ENCODE measurements at regions not wholly inside any gene's neighbourhood (a gene's known extent, or its start where the extent isn't known, plus 50 kb on each side); places are given as distances from the start of the nearest gene placed in this dataset.

GRCh38 chr5:155996123-155996522 is 330.8 kb upstream of the SGCD start:
- H3K27me3 Mint-ChIP-seq, result peaks cover 5% of the 10 kb centered on the region
- H3K4me1 Mint-ChIP-seq (ENCODE audit: low read depth), result no peaks in the 10 kb centered on the region
- ATAC-seq (ENCODE audit: poor library complexity) (no peak), DNase-seq (no peak)
- no peak overlapping the region for H3K27ac Mint-ChIP-seq
- H3K36me3 ChIP-seq (ENCODE audit: insufficient read depth, low read length), result no peaks in the 10 kb centered on the region
- intact Hi-C loops (cut with DNase I, micrococcal nuclease), result no loop called here
- TF ChIP-seq, protein P1, sequence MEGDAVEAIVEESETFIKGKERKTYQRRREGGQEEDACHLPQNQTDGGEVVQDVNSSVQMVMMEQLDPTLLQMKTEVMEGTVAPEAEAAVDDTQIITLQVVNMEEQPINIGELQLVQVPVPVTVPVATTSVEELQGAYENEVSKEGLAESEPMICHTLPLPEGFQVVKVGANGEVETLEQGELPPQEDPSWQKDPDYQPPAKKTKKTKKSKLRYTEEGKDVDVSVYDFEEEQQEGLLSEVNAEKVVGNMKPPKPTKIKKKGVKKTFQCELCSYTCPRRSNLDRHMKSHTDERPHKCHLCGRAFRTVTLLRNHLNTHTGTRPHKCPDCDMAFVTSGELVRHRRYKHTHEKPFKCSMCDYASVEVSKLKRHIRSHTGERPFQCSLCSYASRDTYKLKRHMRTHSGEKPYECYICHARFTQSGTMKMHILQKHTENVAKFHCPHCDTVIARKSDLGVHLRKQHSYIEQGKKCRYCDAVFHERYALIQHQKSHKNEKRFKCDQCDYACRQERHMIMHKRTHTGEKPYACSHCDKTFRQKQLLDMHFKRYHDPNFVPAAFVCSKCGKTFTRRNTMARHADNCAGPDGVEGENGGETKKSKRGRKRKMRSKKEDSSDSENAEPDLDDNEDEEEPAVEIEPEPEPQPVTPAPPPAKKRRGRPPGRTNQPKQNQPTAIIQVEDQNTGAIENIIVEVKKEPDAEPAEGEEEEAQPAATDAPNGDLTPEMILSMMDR (IDR thresholded peaks at IDR 0.05), result no peak
- H3K4me3 ChIP-seq (ENCODE audit: low read length), result no peak overlapping the region
- no peaks in the 10 kb centered on the region for H3K27me3 ChIP-seq (ENCODE audit: control insufficient read depth in 1 of 2, insufficient read depth in 2 of 2, low read length in 2 of 2)
- no peaks in the 10 kb centered on the region for H3K4me1 ChIP-seq (ENCODE audit: insufficient read depth, low read length)
- H3K9me3 Mint-ChIP-seq, result no peaks in the 10 kb centered on the region
- H3K27ac ChIP-seq (ENCODE audit: low read depth in 1 of 2, low read length in 2 of 2), result no peak overlapping the region
- POLR2A ChIA-PET, result interaction anchor here (0.6 kb wide), 1 partner anchor 110 kb away, joined by 3 read pairs; no protein-coding TSS in a partner anchor
- H3K9me3 ChIP-seq (ENCODE audit: control insufficient read depth in 1 of 2, insufficient read depth in 1 of 2, low read length in 2 of 2), result no peaks in the 10 kb centered on the region
- H3K36me3 Mint-ChIP-seq (ENCODE audit: low read depth), result no peaks in the 10 kb centered on the region
- H3K4me3 Mint-ChIP-seq, result no peak overlapping the region
- CTCF ChIA-PET, result no interaction called here

- no peaks in the 10 kb centered on the region for H3K27me3 Mint-ChIP-seq
- no peaks in the 10 kb centered on the region for H3K9me3 ChIP-seq (ENCODE audit: control insufficient read depth in 1 of 2, insufficient read depth in 1 of 2, low read length in 2 of 2)
- no peak for DNase-seq
- no peaks in the 10 kb centered on the region for H3K36me3 ChIP-seq (ENCODE audit: insufficient read depth, low read length)
- H3K27ac ChIP-seq (ENCODE audit: low read depth in 1 of 2, low read length in 2 of 2), result no peak overlapping the region
- no peak overlapping the region for H3K27ac Mint-ChIP-seq
- TF ChIP-seq, protein P1 (IDR thresholded peaks at IDR 0.05), result no peak
- H3K4me1 Mint-ChIP-seq (ENCODE audit: low read depth), result no peaks in the 10 kb centered on the region
- CTCF ChIA-PET, result no interaction called here
- H3K4me3 Mint-ChIP-seq, result no peak overlapping the region
- intact Hi-C loops (cut with DNase I, micrococcal nuclease), result no loop called here
- no peaks in the 10 kb centered on the region for H3K9me3 Mint-ChIP-seq
- H3K36me3 Mint-ChIP-seq (ENCODE audit: low read depth), result no peaks in the 10 kb centered on the region
- POLR2A ChIA-PET, result no interaction called here
- no peaks in the 10 kb centered on the region for H3K4me1 ChIP-seq (ENCODE audit: insufficient read depth, low read length)
- H3K27me3 ChIP-seq (ENCODE audit: control insufficient read depth in 1 of 2, insufficient read depth in 2 of 2, low read length in 2 of 2), result no peaks in the 10 kb centered on the region
- no peak overlapping the region for H3K4me3 ChIP-seq (ENCODE audit: low read length)
- no peak for ATAC-seq (ENCODE audit: poor library complexity)
Observed at GRCh38 chr5:155998257-155998656, 328.7 kb upstream of the SGCD start.

DNA sequence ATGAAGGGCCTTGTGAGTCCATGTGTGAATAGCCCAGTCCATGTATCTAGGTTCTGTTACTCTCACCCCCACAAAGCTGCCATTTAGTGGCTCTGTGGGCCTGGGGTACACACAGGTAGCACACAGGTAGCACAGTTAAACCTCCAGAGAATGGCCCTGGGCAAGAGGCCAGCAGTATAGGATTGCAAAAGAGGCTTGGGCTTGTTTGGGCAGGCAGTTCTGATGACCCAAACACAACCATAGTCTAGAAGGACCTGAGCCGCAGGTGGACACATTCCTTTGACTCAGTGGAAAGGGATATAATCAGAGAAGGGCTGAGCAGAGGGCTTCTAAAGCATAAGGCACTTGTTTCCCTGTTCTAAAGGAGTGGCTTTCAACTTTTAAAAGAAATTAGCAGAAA is 326.8 kb upstream of the SGCD start:
- Mint-ChIP-seq H3K27me3 (peaks cover 9% of the 10 kb centered on the region), H3K27ac (no peak overlapping the region), H3K36me3 (ENCODE audit: low read depth) (no peaks in the 10 kb centered on the region), H3K4me1 (ENCODE audit: low read depth) (no peaks in the 10 kb centered on the region), H3K4me3 (no peak overlapping the region), H3K9me3 (no peaks in the 10 kb centered on the region)
- intact Hi-C loops (cut with DNase I, micrococcal nuclease), result no loop called here
- Histone ChIP-seq H3K4me3 (ENCODE audit: low read length) (no peak overlapping the region), H3K4me1 (ENCODE audit: insufficient read depth, low read length) (no peaks in the 10 kb centered on the region), H3K9me3 (ENCODE audit: control insufficient read depth in 1 of 2, insufficient read depth in 1 of 2, low read length in 2 of 2) (no peaks in the 10 kb centered on the region), H3K27me3 (ENCODE audit: control insufficient read depth in 1 of 2, insufficient read depth in 2 of 2, low read length in 2 of 2) (no peaks in the 10 kb centered on the region), H3K27ac (ENCODE audit: low read depth in 1 of 2, low read length in 2 of 2) (no peak overlapping the region), H3K36me3 (ENCODE audit: insufficient read depth, low read length) (no peaks in the 10 kb centered on the region)
- CTCF ChIA-PET, result no interaction called here
- no peak for DNase-seq
- POLR2A ChIA-PET, result no interaction called here
- ATAC-seq (ENCODE audit: poor library complexity), result no peak
- TF ChIP-seq, protein P1 (IDR thresholded peaks at IDR 0.05), result no peak
